UCSD-AML1 (cell line): ENCODE measurements at regions not wholly inside any gene's neighbourhood (a gene's known extent, or its start where the extent isn't known, plus 50 kb on each side); places are given as distances from the start of the nearest gene placed in this dataset.

Experiments used
- DNase-seq: peaks from one replicate; lab custom pipeline; 2025; ENCODE audit not compliant: unreplicated experiment; lab: John Stamatoyannopoulos, UW

DNA sequence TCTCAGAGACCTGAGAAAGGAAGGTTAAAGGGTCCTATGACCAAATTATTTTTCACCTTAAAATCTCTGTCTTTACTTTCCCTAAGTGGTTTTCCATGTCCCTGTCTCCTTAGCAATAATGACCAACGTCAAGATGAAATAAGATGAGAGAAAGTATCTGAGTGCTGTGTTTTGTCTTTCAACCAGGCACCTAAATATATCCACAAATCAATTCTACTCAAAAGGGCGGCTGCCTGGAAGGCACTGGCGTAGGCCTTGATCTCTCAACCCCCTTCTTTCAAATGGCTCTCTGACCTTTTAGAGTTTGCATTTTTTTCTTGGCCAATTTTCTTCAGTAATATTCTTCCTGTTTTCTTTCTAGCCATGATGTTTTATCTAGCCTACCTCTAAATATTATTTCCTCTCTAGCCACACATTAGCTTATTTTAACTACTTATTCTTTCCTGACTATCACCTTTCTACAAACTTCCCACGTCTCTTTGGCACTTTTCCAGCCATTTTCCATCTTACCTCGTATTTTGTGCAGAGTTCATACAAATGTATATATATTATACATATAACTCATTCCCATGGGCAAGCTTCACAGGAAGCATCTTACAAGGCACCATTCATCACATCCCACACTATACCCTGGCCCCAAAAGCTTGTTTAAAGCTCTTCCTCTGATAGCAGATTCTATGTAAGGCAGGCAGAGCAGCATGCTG is 204.5 kb downstream of the SNX18 start:
- DNase-seq: no peak

DNA sequence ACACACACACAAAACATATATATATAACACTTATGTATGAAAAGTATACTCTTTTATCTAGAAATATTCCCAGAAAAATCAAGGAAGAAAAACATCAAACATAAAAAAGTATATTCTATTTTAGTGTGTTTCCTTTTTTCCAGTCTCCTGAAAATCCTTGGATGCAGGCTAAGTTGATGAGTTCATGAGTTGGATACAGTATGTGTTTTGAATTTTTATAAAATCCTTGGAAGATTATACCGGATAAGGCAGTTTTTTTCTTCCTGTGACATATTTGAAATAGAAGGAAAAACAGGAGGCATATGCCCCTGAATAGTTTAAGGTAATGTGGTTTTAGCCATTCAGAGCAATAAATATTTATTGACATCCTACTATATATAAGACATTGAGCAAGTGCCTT is 203.6 kb downstream of the SNX18 start:
- no peak for DNase-seq

DNA sequence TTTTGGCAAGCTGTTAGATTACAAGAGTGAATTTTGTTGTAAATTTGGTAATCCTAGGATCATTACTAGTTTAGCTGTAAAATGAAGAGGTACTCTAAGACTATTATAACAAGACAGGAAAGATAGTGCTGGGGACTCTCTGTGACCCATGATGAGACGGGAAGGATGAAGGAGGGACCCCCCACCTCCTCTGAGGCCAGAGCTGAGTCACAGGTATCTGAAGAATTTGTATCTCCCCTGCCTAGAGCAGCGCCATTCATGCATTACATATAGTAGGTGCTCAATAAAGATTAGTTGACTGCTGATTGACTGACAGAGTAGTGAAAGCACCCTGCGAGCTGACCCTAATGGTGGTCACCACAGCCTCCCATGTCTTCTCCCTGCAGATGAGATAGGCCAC is 202.8 kb downstream of the SNX18 start:
- no peak for DNase-seq

DNA sequence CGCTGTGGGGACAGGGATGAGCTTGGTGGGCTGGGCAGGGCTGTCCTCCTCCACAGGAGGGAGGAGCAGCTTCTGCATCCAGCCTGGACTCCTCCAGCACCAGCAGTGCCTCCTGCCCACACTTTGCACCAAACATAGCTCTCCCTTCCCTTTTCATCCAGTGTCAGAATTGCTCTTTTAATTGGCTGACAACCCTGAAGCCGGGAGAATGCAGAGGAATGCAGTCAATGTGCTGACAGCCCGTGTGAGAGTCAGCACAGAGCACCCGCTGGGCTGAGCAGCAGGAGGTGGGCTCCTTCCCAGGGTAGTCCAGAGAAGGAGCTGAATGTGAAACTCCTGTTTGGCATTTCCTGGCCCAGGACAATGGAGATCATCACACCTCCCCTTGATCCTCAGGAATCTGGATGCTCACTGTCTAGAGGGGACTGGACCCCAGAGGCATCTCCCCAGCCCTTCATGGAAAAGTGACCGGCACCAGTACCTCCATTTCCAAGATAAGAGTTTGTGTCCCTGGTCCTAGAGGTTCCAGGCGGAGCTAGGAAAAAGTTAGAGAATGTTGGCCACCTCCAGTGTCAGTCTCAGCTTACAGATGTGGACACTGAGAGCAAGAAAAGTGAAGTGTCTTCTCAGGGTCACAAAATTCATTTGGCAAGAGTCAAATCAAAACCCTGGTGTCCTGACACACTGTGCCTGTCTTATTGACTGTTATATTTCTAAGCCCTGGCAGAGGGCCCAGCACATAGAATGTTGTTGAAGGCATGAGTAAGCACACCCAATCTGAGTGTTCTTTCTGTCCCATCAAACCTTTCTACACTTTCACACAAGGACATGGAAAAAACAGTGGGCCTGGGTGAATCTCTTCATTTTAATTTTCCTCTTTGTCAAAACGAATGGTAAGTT is 202.1 kb downstream of the SNX18 start:
- DNase-seq: no peak

DNA sequence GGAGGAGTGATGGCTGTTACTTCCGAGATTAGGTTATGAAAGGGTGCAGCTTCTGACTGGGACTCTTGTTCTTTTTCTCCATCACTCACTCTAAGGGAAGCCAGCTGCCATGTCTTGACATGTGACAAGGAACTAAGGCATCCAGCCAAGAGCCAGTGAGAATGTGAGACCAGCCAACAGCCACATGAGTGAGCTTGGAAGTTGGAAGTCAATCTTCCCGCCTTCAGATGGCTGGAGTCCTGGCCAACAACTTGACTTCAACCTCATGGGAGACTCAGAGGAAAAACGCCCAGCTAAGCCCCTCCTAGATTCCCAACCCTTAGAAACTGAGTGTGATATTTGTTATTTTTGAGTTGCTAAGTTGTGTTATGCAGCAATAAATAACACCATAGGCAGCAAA is 201.1 kb downstream of the SNX18 start:
- DNase-seq: no peak

DNA sequence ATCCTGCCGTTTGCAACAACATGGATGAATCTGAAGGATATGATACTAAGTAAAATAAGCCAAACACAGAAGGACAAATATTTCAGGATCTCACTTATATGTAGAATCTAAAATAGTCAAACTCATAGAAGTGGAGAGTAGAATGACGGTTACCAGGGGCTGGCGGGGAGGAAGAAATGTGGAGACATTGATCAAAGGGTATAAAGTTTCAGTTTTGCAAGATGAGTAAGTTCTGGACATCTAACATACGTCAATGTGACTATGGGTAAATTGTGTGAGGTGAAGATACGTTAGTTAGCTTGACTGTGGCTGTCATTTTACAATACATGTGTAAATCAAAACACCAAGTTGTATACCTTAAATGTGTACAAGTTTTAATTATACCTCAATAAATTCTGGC is 200.3 kb downstream of the SNX18 start:
- no peak for DNase-seq

DNA sequence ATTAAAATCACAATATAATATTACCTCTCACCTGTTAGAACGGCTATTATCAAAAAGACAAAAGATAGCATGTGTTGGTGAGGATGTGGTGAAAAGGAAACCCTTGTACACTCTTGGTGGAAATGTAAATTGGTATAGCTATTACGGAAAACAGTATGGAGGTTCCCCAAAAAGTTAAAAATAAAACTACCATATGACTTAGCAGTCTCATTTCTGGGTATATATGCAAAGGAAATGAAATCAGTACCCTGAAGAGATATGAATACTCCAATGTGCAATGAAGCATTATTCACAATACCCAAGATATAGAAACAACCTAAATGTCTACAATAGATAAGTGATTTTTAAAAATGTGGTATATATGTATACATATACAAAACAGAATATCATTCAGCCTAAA is 199.9 kb downstream of the SNX18 start:
- no peak for DNase-seq

DNA sequence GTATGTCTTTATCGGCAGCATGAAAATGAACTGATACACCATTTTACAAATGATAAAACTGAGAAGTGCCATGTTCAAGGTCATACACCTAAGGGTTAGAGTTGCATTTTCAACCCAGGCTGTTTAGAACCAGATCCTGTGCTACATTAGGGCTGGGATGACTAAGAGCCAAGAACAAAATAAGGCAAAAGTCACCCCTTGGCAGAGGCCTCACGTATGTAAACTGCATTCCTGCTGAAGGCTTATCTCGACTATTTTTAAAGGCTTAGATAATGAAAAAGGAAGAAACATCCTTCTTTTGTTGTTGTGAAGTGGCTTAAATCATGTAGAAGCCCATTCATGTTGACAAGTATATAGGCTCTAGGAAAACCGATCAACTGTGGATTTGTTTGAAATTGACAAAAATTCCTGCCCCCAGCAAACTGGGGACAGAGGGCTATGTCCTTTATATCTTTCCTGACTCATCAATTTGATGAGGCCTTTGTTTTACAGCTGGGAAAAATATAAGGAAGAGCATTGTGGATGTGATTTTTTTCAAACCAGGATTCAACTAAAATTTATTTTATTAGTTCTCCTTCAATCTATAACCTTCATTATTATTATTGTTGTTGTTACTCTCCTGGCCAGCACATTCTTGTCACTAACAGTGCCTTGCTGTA is 196.5 kb downstream of the SNX18 start:
- DNase-seq: no peak

DNA sequence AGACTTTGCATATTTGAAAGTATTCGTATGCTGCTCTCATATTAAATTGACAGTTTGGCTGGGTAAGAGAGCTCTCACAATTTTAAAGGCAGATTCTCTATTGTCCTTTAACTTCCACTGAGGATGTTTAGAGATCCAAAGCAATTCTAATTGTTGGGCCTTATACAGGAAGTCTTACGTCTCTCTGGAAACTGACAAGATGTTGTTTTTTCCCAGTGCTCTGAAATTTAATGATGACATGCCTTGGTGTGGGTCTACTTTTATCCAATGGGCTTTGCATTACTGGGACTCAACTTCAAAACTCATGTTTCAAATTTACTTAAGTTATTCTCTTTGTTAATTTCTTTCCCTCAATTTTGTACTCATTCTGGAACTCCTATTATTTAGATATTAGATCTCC is 191.5 kb downstream of the SNX18 start:
- DNase-seq: no peak

DNA sequence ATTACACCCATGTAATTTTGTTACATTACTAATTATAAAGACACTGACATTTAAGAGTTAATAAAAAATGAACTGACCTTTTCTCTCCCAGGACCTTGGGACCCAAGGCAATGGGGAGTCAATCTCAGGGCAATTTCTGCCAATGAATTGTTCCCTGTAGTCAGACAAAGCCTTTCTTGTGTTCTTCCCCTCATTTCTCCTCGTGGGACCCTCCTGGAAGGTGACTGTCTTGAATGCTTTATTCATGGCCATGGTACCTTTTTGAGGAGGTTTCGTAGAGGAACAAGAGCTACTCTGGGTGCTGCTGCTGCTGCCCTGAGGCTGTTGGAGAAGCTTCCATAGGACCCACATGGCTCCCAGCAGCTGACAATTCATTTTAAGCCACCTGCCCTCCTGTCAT is 190.3 kb downstream of the SNX18 start:
- no peak for DNase-seq

DNA sequence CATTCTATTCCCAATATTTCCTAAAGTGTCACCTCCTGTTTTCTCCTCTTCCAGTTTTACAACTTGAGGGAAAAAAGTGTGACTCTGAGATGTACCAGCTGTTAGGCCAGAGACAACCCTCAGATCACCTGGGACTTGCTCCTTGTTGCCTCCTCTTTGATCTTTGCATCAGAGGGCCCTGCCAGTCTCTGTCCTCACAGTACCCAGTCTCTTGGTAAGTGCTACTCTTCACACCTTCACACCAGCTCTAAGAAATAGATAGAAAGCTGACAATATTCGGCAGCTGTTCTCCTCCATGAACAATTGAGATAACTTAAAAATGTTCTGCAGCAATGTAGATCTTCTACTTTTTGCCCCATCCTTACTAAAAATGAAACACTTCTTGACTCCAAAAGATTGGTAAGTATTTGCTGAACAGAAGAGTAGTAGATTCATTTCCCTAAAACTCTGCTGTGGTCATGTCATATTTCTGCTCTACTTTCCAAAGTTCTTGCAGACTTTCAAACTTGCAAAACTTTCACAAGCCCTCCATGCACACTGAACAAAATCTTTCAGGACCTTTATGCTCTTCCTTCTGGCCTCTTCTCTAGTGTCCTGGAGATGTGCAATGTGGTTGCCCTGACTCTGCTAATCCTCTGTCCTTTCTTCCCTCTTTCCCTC is 188.6 kb downstream of the SNX18 start:
- DNase-seq: no peak

DNA sequence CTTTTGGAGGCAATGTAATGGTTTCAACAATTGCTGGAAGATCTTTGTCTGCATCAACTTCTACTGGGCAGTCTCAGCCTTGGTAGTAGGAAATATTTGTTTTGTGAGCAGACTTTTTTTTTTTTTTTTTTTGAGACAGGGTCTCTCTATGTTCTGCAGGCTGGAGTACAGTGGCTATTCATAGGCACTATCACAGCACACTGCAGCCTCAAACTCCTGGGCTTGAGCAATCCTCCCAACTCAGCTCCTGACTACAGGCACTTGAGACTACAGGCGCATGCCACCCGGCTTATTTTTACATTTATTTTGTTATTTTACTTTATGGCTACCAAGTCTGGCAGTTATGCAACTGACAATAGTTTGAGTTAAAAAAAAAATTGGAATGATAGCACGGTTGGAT is 187.3 kb downstream of the SNX18 start:
- DNase-seq: no peak

DNA sequence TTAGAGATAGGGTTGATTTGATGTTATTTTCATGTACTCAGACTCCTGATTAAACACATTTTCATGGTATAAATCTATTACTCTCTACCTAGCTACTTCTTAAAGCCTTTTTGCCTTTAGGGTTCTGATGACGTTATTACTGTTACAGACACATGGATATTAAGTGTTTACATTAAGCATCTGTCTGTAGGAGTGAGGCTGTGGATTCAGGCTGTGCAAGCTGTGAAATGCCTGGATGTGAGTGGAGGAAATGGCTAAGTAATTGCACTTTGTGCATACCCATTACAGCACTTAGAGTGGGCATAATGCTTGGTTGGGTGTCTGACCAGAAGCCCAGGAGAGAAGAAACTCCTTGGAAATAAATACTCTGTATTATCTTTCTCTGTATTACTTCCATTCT is 186.8 kb downstream of the SNX18 start:
- DNase-seq: no peak

DNA sequence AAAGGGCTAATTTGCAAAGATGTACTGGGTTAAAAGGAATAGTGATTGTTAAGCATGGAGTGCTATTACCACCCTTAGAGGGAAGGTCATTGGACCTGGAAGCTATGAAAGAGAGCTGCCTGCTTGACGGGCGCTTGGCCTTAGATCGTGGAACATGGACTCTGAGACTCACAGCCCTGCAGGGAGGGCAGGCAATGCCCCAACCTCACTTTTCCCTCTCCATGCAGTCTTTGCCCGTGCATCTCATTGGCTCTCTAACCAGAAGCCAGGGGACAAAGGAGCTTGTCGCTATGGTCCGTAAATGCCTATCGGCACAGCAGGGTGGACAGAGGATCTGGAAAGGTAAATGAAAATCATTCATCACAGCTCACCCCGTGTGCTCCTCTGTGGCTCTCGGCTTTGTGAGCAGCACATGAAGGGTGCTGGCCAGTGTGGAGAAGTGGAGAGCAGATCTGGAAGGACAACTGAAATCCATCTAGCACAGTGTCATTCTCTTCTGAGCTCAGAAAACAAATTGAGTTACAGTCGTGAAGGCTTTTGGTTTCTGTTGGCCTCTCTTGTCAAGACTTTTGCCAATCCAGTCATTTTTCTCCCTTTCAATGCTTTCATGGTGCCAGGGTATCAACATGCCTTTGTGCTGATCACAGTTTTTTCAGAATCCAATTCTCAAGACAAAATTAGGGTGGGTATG is 186.2 kb downstream of the SNX18 start:
- no peak for DNase-seq

DNA sequence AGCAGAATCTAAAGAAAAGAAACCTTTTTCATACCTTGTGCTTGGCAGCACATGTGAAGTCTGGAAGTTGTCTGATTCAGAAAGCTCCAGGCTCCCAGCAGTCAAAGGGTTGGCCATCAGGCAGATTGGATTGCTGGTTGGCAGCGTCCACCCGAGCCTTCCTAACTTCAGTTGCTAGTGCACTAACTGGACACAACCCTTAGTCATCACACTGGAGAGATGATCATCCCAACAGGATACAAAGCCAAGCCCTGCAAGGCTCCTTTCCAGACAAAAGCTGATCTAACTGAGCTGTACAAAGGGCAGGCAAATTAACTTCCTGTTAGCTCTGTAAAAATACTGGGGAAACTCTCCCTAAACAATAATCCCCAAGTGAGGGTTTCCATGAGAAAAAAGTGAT is 185.6 kb downstream of the SNX18 start:
- no peak for DNase-seq

DNA sequence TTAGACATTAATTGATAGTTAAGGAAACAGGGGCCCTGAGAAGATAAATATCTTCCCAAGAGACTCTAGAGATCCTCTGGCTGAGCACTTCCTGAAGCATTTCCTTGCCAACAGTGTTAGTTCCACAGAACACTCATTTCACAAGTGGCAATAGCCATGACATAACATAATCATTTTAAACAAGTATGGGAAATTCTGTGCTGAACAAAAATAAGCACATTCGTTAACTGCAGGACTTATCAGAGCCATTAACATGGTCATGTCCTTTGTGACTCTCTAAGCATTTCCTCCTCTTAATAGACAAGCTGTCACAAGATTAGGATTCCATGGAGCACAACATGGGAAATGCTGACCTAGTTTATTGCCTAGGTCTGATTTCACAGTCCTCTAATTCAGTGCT is 184.9 kb downstream of the SNX18 start:
- no peak for DNase-seq

DNA sequence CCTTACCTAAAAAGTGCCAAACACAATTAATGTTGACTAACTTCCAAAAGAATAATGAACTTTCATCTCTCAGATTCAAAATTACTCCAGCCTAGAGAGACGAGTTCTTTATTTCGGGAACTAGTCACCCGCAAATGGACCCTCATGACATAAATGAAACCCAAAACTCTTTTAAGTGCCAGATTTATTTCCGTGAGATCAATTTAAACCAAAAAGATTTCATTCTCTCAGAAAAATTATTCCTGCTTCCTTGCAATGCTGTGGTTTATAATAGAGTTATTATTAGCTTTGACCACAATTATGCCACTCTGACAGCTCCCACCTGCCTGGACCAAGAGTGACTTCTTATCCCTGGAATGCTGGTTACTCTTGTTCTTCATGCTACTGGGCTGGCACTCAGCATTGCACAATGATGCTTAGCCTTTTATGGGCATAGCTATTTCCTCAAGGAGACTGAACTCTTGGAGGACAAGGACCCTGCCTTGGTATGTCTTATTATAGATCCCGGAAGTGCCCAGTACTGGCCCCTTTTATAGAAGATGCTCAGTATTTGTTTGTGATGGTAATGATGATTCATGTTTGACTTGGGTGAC is 183.5 kb downstream of the SNX18 start:
- DNase-seq: no peak

DNA sequence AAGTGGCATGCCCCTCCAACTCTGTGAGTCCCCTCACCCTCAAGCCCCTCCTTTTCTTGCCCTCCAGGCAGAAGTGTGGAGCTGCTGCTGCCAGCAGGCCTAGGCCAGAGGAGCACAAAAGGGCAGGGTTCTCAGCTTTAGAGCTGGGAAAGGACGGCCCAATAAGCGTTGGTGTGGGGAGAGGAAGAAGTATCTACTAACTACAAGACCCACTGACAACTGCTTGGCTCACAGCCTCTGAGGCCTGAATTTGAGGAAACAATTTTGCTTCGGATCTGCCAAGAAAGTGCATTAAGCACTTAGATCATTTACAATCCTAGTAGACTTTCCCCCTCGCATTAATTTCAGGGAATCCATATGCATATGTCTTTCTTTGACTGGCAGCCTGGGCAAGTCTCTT is 179.4 kb downstream of the SNX18 start:
- no peak for DNase-seq

DNA sequence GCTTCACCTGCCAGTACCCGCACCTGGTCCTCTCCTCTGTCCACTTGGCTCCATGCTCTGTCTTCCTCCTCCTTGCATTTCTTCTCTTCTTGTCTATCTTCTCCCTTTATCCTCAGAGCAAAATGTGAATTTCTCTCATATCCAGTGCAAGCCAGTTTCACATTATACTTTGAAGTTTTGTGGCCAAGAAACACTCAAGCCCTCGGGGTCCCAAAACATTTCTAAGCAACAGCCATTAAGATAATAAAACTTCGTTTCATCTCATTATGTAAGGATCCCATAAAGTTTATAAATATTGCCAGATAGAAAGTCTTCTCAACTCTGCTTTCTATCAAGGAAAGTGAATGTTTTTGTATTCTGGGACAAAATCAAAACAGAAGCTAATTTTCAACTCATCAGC is 178.8 kb downstream of the SNX18 start:
- DNase-seq: no peak

DNA sequence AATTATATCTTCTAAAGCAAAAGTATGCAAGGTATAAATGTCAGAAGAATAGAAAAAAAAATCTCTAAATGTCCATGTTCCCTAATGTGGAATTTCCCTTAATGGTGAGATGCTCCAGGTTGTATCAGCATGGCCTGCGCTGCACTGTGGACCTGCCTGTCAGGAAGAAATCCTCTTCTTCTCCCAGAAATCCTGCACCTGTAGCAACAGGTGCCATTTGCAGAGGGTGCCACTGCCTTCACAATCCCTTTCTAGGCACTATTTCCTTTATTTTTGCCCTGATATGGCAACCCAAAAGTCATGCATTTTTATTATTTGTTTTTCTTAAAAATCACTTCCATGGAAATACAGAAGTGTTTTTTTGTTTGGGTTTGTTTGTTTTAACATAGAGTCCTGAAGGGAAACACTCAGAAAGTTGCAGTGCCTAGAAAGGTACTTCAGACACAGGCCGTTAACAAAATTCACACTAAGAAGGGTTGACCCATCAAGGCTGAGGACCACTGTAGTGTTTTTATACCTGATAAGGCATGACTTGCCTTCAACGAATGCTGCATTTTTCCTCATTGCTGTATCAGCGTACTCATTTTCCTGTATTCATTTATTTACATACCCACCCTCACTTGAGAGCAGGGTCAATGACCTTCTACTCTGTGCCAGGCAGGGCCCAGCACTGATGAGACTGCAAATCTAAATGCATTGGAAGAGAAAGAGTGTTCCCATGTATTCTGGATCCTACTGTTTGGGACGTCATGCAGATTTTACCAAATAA is 177.8 kb downstream of the SNX18 start:
- DNase-seq: no peak
